Neuron (in vitro differentiated cells): ENCODE measurements at regions not wholly inside any gene's neighbourhood (a gene's known extent, or its start where the extent isn't known, plus 50 kb on each side); places are given as distances from the start of the nearest gene placed in this dataset.

Source experiments
- H2AFZ ChIP-seq: one replicate; pipeline ENCODE4 v1.6.1; 2013; ENCODE audit warnings: low read depth, mild to moderate bottlenecking, inconsistent platforms, low read length, moderate library complexity
- H3K27me3 ChIP-seq: one replicate; pipeline ENCODE4 v1.6.1; 2013; ENCODE audit warnings: low read length; ENCODE audit not compliant: insufficient read depth
- H3K36me3 ChIP-seq: one replicate; pipeline ENCODE4 v1.6.1; 2013; ENCODE audit warnings: low read length; ENCODE audit not compliant: insufficient read depth
- H3K4me1 ChIP-seq: one replicate; pipeline ENCODE4 v1.6.1; 2013; ENCODE audit warnings: low read length; ENCODE audit not compliant: insufficient read depth
- H3K4me3 ChIP-seq: 2 replicates; pipeline ENCODE4 v1.5.1; 2013; ENCODE audit warnings: mild to moderate bottlenecking, low read length, moderate library complexity
- H3K9me3 ChIP-seq: one replicate; pipeline ENCODE4 v1.6.1; 2013; ENCODE audit warnings: low read length

DNA sequence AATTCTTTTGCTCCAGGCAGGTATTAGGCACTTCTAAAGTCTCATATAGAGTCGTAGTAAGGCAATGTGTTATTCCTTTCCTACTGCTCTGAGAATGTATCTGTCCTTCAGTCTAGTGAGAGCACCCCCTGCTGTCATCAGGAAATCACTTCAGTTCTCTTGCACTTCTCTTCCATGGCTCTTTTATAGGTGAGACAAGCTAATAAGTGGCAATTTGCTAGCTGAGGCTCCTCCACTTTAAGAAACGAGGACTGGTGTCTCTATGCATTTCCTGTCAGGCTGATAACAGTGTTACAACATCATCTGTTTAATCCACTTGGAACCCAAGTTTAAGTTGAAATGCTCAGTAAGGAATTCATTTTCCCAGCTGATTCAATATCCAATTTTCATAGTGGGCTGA is 350.6 kb downstream of the TFEC start:
- Histone ChIP-seq H3K9me3 (no peaks in the 10 kb centered on the region), H3K4me3 (no peak overlapping the region), H3K36me3 (no peaks in the 10 kb centered on the region), H3K27me3 (no peaks in the 10 kb centered on the region), H2AFZ (no peak overlapping the region), H3K4me1 (peaks cover 10% of the 10 kb centered on the region)

- Histone ChIP-seq H3K4me1 (peaks cover 14% of the 10 kb centered on the region), H3K9me3 (no peaks in the 10 kb centered on the region), H2AFZ (no peak overlapping the region)
Measured at GRCh38 chr7:115679423-115679822, 351.1 kb downstream of the TFEC start.

DNA sequence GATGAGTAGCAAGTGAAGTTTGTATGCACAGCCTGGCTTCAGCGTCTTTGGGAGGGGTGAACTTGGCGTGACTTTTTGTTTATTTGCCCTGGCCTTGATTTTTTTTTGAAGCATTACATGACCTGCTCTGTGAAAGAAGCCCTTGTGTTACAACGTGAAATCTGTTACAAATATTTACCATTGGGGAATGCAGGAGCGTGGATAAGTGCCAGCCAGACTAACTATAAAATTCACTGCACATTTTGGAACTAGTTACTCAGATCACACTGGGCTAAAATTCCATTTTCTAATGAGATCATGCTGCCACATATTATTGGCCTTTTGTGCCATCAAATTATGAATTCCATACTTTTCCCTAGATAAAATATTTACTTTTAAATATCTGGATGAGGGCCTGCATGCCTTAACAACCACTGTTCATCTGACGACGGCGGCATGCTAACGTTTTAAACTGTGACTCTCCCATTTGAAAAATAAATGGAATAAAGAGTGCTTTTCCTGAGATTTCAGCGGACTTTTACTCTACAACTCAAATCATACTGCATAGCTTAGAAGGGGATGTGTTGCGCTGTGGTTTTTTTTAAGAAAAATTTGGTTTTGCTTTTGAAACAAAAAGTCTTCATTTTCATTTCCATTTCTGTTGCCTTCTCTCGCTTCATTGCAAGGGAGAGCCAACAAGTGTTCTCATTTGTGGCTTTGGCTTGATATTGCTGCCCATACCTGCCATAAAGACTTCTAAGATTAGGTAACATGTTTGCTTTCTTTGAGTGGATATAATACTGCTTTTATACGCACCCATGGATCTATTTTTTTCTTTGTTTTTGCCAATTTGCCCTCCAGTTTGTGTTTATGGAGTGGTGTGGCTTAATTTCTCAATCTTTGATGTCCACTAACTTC is 352.2 kb downstream of the TFEC start:
- Histone ChIP-seq H3K9me3 (no peaks in the 10 kb centered on the region), H2AFZ (no peak overlapping the region), H3K36me3 (no peaks in the 10 kb centered on the region), H3K4me3 (no peak overlapping the region), H3K27me3 (no peaks in the 10 kb centered on the region), H3K4me1 (peaks cover 17% of the 10 kb centered on the region)

More at GRCh38 chr7:115679423-115679822, 351.1 kb downstream of the TFEC start:
- H3K4me3 ChIP-seq = no peak overlapping the region
- H3K36me3 ChIP-seq = no peaks in the 10 kb centered on the region
- no peaks in the 10 kb centered on the region for H3K27me3 ChIP-seq

DNA sequence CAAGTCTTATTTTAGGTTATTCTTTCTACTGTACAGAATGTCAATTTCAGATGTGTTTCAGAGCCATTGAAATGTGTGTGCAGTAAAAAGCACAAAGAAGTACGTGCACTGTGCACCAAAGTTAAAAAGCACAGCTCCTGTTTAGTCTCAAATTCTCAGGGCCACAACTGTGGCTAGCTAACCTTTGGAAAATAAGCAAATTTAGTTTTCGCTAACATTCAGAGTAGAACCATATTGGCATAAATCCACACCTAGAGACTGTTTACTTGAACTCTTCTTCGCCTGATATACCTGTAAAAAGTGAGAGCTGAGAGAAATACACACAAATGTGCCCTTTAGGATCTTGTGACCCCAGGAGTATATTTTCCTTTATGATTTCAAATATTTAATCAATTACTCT is 353.9 kb downstream of the TFEC start:
- Histone ChIP-seq H3K4me1 (peaks cover 17% of the 10 kb centered on the region), H3K4me3 (no peak overlapping the region), H3K9me3 (no peaks in the 10 kb centered on the region), H2AFZ (peak overlapping the region; percentile 91), H3K27me3 (no peaks in the 10 kb centered on the region), H3K36me3 (no peaks in the 10 kb centered on the region)

GRCh38 chr7:115676080-115676479 is 354.5 kb downstream of the TFEC start:
- Histone ChIP-seq H3K4me3 (peak overlapping the region; percentile 18), H3K27me3 (no peaks in the 10 kb centered on the region), H2AFZ (peak overlapping the region; percentile 91), H3K9me3 (no peaks in the 10 kb centered on the region), H3K36me3 (no peaks in the 10 kb centered on the region), H3K4me1 (peaks cover 17% of the 10 kb centered on the region)

DNA sequence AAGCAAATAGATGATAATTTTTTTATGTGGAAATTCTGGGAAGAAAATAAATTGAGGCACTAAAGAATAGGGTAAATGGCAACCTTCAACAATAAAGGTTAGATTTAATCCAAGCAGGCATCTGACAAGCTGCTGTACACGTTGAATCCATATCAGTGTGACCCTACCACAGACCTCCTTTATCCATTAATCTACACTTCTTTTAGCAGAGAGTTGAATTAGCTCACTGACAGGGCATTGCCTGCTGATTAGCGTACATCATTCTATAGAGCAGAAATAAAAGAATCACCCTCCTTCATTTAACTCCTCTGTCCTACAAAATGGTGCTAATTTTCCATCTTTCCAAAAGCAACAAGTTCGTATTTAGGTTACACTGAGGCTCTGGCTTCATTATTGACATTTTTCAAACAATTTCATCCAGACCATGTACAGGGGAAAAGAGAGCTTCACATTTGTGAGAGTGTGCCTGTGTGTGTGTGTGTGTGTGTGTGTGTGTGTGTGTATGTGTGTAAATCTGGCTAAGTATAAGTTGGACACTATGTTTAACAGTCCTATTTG is 356.0 kb downstream of the TFEC start:
- H3K9me3 ChIP-seq = no peaks in the 10 kb centered on the region
- H3K4me3 ChIP-seq = no peak overlapping the region
- no peak overlapping the region for H2AFZ ChIP-seq
- peaks cover 17% of the 10 kb centered on the region for H3K4me1 ChIP-seq
- H3K27me3 ChIP-seq = no peaks in the 10 kb centered on the region
- H3K36me3 ChIP-seq = no peaks in the 10 kb centered on the region

- no peaks in the 10 kb centered on the region for H3K9me3 ChIP-seq
- H3K4me3 ChIP-seq = no peak overlapping the region
- no peaks in the 10 kb centered on the region for H3K27me3 ChIP-seq
- no peaks in the 10 kb centered on the region for H3K36me3 ChIP-seq
- H3K4me1 ChIP-seq = peaks cover 14% of the 10 kb centered on the region
- no peak overlapping the region for H2AFZ ChIP-seq
Measured at GRCh38 chr7:115672024-115672423, 358.5 kb downstream of the TFEC start.

DNA sequence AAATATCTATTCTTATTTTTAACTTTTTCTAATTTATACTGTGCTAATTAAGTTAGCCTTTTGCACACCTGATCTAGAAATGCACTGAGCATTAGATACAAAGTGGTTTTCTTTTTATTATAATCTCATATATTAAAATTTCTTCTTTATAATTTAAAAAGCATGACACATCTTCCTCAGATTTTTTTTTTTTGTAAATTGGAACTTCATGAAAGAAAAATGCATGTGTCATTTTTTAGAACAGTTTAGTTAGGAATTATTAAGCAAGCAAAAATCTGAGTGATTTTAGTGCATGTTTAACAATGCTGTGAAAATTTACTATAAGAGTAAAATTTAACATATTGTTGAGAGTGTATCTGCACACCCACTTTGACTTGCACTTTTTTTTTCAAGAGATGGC is 367.9 kb downstream of the TFEC start:
- H3K27me3 ChIP-seq = no peaks in the 10 kb centered on the region
- no peak overlapping the region for H2AFZ ChIP-seq
- no peak overlapping the region for H3K4me3 ChIP-seq
- no peaks in the 10 kb centered on the region for H3K9me3 ChIP-seq
- H3K4me1 ChIP-seq = peaks cover 4% of the 10 kb centered on the region
- no peaks in the 10 kb centered on the region for H3K36me3 ChIP-seq

DNA sequence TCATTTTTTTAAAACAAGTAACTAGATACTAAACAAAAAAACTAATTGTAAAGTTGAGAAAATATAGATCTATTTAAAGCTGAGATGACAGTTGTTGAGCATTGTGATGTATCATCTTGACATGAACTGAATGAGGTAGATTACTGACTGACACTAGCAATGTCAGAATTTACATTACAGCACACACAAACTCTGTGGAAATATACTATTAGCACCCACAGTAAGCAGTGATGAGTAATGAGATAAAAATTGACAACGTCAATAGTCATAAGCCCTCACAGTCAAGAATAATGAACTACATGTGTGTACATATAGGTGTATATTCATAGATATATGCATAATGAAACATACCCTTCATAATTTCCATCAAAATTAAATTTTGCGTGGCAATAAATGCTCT is 368.4 kb downstream of the TFEC start:
- no peaks in the 10 kb centered on the region for H3K27me3 ChIP-seq
- H3K9me3 ChIP-seq = no peaks in the 10 kb centered on the region
- no peaks in the 10 kb centered on the region for H3K36me3 ChIP-seq
- peaks cover 4% of the 10 kb centered on the region for H3K4me1 ChIP-seq
- H2AFZ ChIP-seq = no peak overlapping the region
- no peak overlapping the region for H3K4me3 ChIP-seq

GRCh38 chr7:115658223-115658622 is 372.3 kb downstream of the TFEC start:
- no peaks in the 10 kb centered on the region for H3K9me3 ChIP-seq
- no peak overlapping the region for H2AFZ ChIP-seq
- no peaks in the 10 kb centered on the region for H3K27me3 ChIP-seq
- peaks cover 3% of the 10 kb centered on the region for H3K4me1 ChIP-seq
- no peaks in the 10 kb centered on the region for H3K36me3 ChIP-seq
- H3K4me3 ChIP-seq = no peak overlapping the region

GRCh38 chr7:115654384-115655214 is 376.0 kb downstream of the TFEC start:
- Histone ChIP-seq H3K27me3 (no peaks in the 10 kb centered on the region), H3K9me3 (no peaks in the 10 kb centered on the region), H3K4me1 (no peaks in the 10 kb centered on the region), H3K36me3 (no peaks in the 10 kb centered on the region), H2AFZ (no peak overlapping the region), H3K4me3 (no peak overlapping the region)

DNA sequence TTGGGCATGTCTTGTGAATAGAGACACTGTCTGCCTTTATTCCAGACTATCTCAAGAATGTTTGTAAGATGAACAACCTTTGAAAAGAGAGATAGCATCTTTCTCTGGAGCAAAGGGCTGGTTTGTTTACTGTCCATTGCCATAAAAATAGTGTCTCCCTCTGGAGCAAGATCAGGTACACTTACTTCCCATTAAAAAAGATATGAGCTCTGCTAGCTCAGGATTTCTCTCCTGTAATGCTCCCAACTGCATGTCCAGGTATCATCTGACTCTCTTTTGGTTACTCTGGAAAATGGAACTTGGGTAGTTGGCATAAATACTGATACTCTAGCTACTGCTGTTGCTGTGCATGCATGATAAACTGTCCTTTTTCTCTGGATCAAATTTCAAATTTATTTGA is 381.1 kb downstream of the TFEC start:
- Histone ChIP-seq H3K4me1 (no peaks in the 10 kb centered on the region), H3K27me3 (no peaks in the 10 kb centered on the region), H3K4me3 (no peak overlapping the region), H3K9me3 (no peaks in the 10 kb centered on the region), H3K36me3 (no peaks in the 10 kb centered on the region), H2AFZ (no peak overlapping the region)

GRCh38 chr7:115647712-115648111 is 382.9 kb downstream of the TFEC start:
- Histone ChIP-seq H3K4me1 (no peaks in the 10 kb centered on the region), H2AFZ (no peak overlapping the region), H3K36me3 (no peaks in the 10 kb centered on the region), H3K27me3 (no peaks in the 10 kb centered on the region), H3K4me3 (no peak overlapping the region), H3K9me3 (no peaks in the 10 kb centered on the region)
